ENCODE measurements at regions not wholly inside any gene's neighbourhood (a gene's known extent, or its start where the extent isn't known, plus 50 kb on each side); places are given as distances from the start of the nearest gene placed in this dataset.

- TF ChIP-seq EZH2 (IDR thresholded peaks at IDR 0.05) (no peak), FOXP2 (optimal IDR thresholded peaks at IDR 0.05; ENCODE audit: control extremely low read depth, extremely low read length, insufficient read depth) (no peak), POLR2AphosphoS5 (IDR thresholded peaks at IDR 0.05; ENCODE audit: borderline replicate concordance, low read depth, low read length) (no peak)
- Histone ChIP-seq H3K27ac (no peak overlapping the region), H3K9me3 (ENCODE audit: low read depth, low read length) (no peaks in the 10 kb centered on the region), H3K4me3 (no peak overlapping the region), H3K36me3 (ENCODE audit: insufficient read depth, low read length) (no peaks in the 10 kb centered on the region), H3K9ac (ENCODE audit: insufficient read length) (no peak overlapping the region)
- DNase-seq (ENCODE audit: low read depth, low spot score) = no peak
These were observed 413.7 kb downstream of the QKI start for GRCh38 chr6:163828038-163828795.

GRCh38 chr6:163827143-163827542 is 412.6 kb downstream of the QKI start:
- TF ChIP-seq EZH2 (IDR thresholded peaks at IDR 0.05) (no peak), POLR2AphosphoS5 (IDR thresholded peaks at IDR 0.05; ENCODE audit: borderline replicate concordance, low read depth, low read length) (no peak), FOXP2 (optimal IDR thresholded peaks at IDR 0.05; ENCODE audit: control extremely low read depth, extremely low read length, insufficient read depth) (no peak)
- no peak for DNase-seq (ENCODE audit: low read depth, low spot score)
- H3K4me3 ChIP-seq = no peak overlapping the region

GRCh38 chr6:163826629-163827028 is 412.1 kb downstream of the QKI start:
- Histone ChIP-seq H3K9ac (ENCODE audit: insufficient read length) (no peak overlapping the region), H3K4me3 (no peak overlapping the region), H3K27ac (no peak overlapping the region), H3K9me3 (ENCODE audit: low read depth, low read length) (no peaks in the 10 kb centered on the region), H3K36me3 (ENCODE audit: insufficient read depth, low read length) (no peaks in the 10 kb centered on the region)
- TF ChIP-seq FOXP2 (optimal IDR thresholded peaks at IDR 0.05; ENCODE audit: control extremely low read depth, extremely low read length, insufficient read depth) (no peak), POLR2AphosphoS5 (IDR thresholded peaks at IDR 0.05; ENCODE audit: borderline replicate concordance, low read depth, low read length) (no peak), EZH2 (IDR thresholded peaks at IDR 0.05) (no peak)
- DNase-seq (ENCODE audit: low read depth, low spot score) = no peak

More at GRCh38 chr6:163827143-163827542, 412.6 kb downstream of the QKI start:
- Histone ChIP-seq H3K27ac (no peak overlapping the region), H3K36me3 (ENCODE audit: insufficient read depth, low read length) (no peaks in the 10 kb centered on the region), H3K9me3 (ENCODE audit: low read depth, low read length) (no peaks in the 10 kb centered on the region), H3K9ac (ENCODE audit: insufficient read length) (no peak overlapping the region)

GRCh38 chr6:163825033-163825432 is 410.5 kb downstream of the QKI start:
- Histone ChIP-seq H3K27ac (no peak overlapping the region), H3K36me3 (ENCODE audit: insufficient read depth, low read length) (no peaks in the 10 kb centered on the region), H3K4me3 (no peak overlapping the region), H3K9ac (ENCODE audit: insufficient read length) (no peak overlapping the region), H3K9me3 (ENCODE audit: low read depth, low read length) (no peaks in the 10 kb centered on the region)
- no peak for DNase-seq (ENCODE audit: low read depth, low spot score)
- TF ChIP-seq POLR2AphosphoS5 (IDR thresholded peaks at IDR 0.05; ENCODE audit: borderline replicate concordance, low read depth, low read length) (no peak), EZH2 (IDR thresholded peaks at IDR 0.05) (no peak), FOXP2 (optimal IDR thresholded peaks at IDR 0.05; ENCODE audit: control extremely low read depth, extremely low read length, insufficient read depth) (no peak)

- Histone ChIP-seq H3K4me3 (no peak overlapping the region), H3K36me3 (ENCODE audit: insufficient read depth, low read length) (no peaks in the 10 kb centered on the region), H3K9me3 (ENCODE audit: low read depth, low read length) (no peaks in the 10 kb centered on the region), H3K27ac (no peak overlapping the region), H3K9ac (ENCODE audit: insufficient read length) (no peak overlapping the region)
- no peak for DNase-seq (ENCODE audit: low read depth, low spot score)
- TF ChIP-seq FOXP2 (optimal IDR thresholded peaks at IDR 0.05; ENCODE audit: control extremely low read depth, extremely low read length, insufficient read depth) = no peak
These were observed 409.1 kb downstream of the QKI start for GRCh38 chr6:163823577-163823976.

GRCh38 chr6:163820745-163821458 is 406.4 kb downstream of the QKI start:
- no peak overlapping the region for H3K4me3 ChIP-seq
- no peak for DNase-seq (ENCODE audit: low read depth, low spot score)
- TF ChIP-seq POLR2AphosphoS5 (IDR thresholded peaks at IDR 0.05; ENCODE audit: borderline replicate concordance, low read depth, low read length) (no peak), EZH2 (IDR thresholded peaks at IDR 0.05) (no peak), FOXP2 (optimal IDR thresholded peaks at IDR 0.05; ENCODE audit: control extremely low read depth, extremely low read length, insufficient read depth) (no peak)

GRCh38 chr6:163820171-163820570 is 405.7 kb downstream of the QKI start:
- no peak overlapping the region for H3K4me3 ChIP-seq
- no peak overlapping the region for H3K9ac ChIP-seq (ENCODE audit: insufficient read length)
- DNase-seq (ENCODE audit: low read depth, low spot score) = no peak
- H3K36me3 ChIP-seq (ENCODE audit: insufficient read depth, low read length) = no peaks in the 10 kb centered on the region
- no peak overlapping the region for H3K27ac ChIP-seq
- no peaks in the 10 kb centered on the region for H3K9me3 ChIP-seq (ENCODE audit: low read depth, low read length)
- TF ChIP-seq EZH2 (IDR thresholded peaks at IDR 0.05) = no peak
- TF ChIP-seq FOXP2 (optimal IDR thresholded peaks at IDR 0.05; ENCODE audit: control extremely low read depth, extremely low read length, insufficient read depth) = no peak
- no peak for TF ChIP-seq POLR2AphosphoS5 (IDR thresholded peaks at IDR 0.05; ENCODE audit: borderline replicate concordance, low read depth, low read length)

More at GRCh38 chr6:163820745-163821458, 406.4 kb downstream of the QKI start:
- H3K36me3 ChIP-seq (ENCODE audit: insufficient read depth, low read length) = no peaks in the 10 kb centered on the region
- no peak overlapping the region for H3K9ac ChIP-seq (ENCODE audit: insufficient read length)
- H3K27ac ChIP-seq = no peak overlapping the region
- H3K9me3 ChIP-seq (ENCODE audit: low read depth, low read length) = no peaks in the 10 kb centered on the region

GRCh38 chr6:163818719-163819118 is 404.2 kb downstream of the QKI start:
- Histone ChIP-seq H3K27ac (no peak overlapping the region), H3K9me3 (ENCODE audit: low read depth, low read length) (no peaks in the 10 kb centered on the region), H3K4me3 (no peak overlapping the region), H3K36me3 (ENCODE audit: insufficient read depth, low read length) (no peaks in the 10 kb centered on the region), H3K9ac (ENCODE audit: insufficient read length) (no peak overlapping the region)
- no peak for TF ChIP-seq FOXP2 (optimal IDR thresholded peaks at IDR 0.05; ENCODE audit: control extremely low read depth, extremely low read length, insufficient read depth)
- TF ChIP-seq EZH2 (IDR thresholded peaks at IDR 0.05) = no peak
- TF ChIP-seq POLR2AphosphoS5 (IDR thresholded peaks at IDR 0.05; ENCODE audit: borderline replicate concordance, low read depth, low read length) = no peak
- DNase-seq (ENCODE audit: low read depth, low spot score) = no peak
